ENCODE measurements at regions not wholly inside any gene's neighbourhood (a gene's known extent, or its start where the extent isn't known, plus 50 kb on each side); places are given as distances from the start of the nearest gene placed in this dataset.

- no peak for DNase-seq (ENCODE audit: low spot score)
Measured at GRCh38 chr12:115355301-115355700, 671.3 kb upstream of the TBX3 start.

DNA sequence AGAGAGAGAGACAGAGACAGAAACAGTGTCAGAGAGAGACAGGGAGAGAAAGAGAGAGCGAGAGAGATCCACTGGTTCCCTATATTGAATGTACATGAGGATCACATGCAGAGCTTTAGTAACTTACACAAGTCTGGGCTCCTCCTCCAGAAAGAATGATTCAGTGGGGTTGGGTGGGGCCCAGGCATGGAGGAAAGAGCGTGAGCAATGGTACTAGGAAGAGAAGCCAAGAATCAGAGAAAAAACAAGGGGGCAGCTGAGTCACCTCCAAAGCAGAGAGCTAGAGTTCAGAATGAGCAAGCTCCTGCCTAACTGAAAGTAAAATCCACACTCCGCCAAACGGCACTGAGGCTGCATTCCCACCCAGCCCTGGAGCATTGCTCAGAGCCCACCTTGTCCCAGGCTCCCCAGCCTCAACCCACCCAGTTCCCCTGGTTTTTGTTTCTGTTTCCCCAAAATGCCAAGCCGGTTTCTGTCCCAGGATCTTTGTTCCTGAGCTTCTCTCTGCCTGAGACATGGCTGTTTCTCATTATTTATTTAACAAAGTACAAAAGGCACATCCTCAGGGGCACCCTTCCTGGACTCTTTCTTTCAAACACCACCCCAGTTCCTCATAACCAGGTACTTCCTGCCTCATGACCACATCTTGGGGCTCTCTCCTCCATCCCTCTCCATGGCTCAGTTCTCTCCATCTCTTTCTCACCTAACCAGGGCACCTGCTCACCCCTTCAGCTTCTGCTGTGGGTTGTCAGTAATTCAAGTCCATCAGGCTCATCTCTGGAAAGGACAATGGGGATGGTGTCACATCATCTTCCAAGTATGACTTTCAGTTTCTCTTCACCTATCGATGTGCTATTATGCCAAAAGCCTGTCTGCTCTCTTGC, 670.3 kb upstream of the TBX3 start:
- DNase-seq (ENCODE audit: low spot score), result peak; percentile 33

GRCh38 chr12:115353467-115353866, 669.5 kb upstream of the TBX3 start:
- no peak for DNase-seq (ENCODE audit: low spot score)

GRCh38 chr12:115351514-115352077, 667.6 kb upstream of the TBX3 start:
- no peak for DNase-seq (ENCODE audit: low spot score)

DNA sequence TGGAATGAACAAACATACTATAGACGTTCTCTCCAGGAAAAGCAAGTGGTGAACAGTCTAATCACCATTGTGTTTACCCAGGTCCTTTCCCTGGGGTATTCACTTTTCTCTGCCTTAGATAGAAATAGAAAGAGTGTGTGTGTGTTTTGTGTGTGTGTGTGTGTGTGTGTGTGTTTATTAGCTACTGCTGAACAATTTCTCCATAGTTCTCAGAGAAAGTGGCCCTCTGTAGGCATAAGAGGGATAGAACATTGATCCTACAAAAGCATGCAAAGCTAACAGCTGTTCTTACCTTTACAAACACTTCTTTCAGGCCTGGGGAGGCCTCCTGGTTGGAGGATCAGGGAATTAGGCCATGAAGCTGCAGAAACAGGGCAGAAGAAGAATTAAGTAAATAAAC, 665.7 kb upstream of the TBX3 start:
- DNase-seq (ENCODE audit: low spot score), result no peak

DNA sequence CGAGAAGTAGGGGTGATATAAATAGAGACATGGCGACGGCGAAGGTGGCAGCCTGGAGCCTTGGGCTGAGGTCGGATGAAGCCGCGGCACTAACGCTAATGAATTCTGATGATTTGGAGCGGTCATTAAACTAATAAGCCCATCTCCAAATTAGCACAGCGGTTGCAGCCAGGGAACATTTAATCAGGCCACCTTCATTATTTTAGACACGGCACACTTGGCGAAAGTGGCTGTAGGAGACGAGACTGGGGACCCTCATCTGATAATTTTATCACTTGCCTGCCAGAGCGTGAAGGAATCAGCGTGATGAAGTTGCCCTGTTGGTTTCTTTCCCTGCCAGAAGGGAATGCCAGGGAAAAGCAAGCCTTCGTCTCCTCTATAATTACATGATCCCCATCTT, 664.3 kb upstream of the TBX3 start:
- DNase-seq (ENCODE audit: low spot score), result no peak

DNA sequence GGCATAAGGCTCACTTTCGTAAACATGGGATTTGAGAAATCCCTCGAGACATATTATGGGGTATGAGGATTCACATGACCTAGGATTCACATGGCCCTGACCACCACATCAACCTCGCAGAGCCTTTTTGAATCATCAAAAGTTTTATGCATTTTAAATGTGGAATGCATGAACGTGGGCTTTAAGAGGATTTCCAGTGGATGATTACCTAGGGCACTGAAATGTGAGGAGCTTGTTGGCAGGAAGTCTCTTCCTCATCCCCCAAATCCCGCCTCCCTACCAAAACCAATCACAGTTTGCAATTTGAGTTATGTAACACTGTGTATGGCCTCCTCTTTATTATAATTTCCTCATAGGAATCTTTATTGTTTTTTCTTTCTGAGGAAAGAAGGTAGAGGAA, 659.6 kb upstream of the TBX3 start:
- DNase-seq (ENCODE audit: low spot score), result no peak

GRCh38 chr12:115343008-115343407, 659.0 kb upstream of the TBX3 start:
- no peak for DNase-seq (ENCODE audit: low spot score)

DNA sequence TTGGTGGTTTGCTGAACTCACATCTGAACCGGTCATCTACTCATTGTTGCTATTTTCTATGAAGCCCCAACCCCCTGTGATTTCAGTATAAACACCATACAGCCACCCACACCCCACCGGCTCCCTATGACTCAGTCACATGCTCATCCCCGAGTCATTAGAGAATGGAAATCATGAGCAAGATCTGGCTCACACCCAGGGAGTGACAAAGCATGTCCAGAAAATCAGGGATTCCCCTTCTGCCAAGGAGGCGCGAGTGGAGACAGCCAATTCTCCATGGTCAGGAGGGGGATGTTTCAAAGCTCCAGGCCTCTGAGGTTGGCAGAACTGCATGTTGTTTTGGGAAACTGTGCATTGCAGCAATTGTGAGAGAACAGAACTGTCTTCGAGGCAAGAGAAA, 657.5 kb upstream of the TBX3 start:
- peak; percentile 96 for DNase-seq (ENCODE audit: low spot score)

DNA sequence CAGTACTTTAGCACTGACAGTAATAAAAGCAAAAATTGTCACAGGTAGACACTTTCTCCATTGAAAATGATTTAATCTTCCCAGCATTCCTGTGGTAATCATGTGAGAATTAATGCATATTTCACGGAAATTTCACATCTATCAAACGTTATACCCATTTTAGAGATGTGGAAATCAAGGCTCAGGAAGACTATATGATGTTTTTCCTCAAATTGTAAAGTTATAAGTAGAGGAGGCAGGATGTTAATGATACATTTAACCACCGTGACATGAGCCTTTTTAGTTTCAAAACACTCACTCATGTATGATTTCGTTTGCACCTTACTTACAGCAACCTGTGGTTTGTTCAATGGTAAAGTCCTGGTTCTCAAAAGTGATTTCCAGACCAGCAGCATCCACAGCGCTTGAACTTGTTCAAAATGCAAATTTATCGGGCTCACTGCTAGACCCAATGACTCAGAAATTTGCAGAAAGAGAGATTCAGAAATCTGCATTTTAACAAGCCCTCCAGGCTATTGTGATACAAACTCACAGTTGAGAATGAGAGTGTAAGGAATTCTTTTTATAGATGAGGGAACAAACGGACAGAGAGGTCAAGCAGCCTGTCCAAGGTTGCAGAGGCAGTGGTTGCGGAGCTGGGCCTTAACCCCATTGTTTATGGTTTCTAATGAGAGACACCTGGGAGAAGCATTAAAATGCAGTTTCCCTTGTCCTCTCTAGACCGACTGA, 654.8 kb upstream of the TBX3 start:
- DNase-seq (ENCODE audit: low spot score), result peak; percentile 36

GRCh38 chr12:115337693-115338543, 653.9 kb upstream of the TBX3 start:
- DNase-seq (ENCODE audit: low spot score), result peak; percentile 79

GRCh38 chr12:115336506-115336905, 652.5 kb upstream of the TBX3 start:
- no peak for DNase-seq (ENCODE audit: low spot score)

DNA sequence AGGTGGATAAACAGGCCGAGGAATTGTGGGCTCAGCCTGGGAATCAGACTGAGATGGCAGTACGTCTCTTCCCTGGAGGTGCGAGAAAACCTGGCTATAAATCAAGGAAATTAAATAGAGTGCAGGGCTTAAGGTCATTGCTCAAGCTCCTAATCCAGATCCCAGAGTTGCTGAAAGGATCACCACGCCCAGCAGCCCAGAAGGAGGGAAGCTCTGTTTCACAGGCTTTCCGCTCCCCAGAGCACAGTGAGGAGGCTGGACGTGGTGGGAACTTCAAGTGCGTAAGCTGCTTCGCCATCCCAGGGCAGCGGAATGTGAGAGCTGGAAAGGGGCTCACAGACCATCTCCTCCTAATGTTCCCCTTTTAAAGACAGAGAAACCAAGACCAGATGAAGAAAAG, 651.6 kb upstream of the TBX3 start:
- DNase-seq (ENCODE audit: low spot score), result no peak

DNA sequence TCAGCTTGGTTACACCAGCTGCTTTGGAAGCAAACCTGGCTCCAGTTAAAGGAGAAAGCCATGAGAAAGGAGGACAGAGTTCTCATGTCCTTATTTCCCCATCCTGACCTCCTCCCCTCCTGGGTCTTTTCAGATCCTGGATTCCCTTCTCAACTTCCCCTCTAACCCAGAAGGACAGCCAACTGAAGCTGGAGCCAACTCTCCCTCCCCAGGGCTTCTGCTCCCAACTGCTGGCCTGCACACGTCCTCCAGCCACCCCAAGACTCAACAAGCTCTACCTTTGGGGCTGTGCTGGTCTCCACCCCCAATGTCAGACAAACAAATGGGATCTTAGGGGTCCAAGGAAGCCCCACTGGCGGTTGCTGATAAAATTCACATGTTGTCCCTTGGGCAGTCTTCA, 651.1 kb upstream of the TBX3 start:
- DNase-seq (ENCODE audit: low spot score), result no peak

GRCh38 chr12:115332945-115333344, 649.0 kb upstream of the TBX3 start:
- DNase-seq (ENCODE audit: low spot score), result no peak

GRCh38 chr12:115325858-115326257, 641.9 kb upstream of the TBX3 start:
- no peak for DNase-seq (ENCODE audit: low spot score)

GRCh38 chr12:115324949-115325593, 641.1 kb upstream of the TBX3 start:
- no peak for DNase-seq (ENCODE audit: low spot score)

GRCh38 chr12:115323223-115323905, 639.4 kb upstream of the TBX3 start:
- DNase-seq (ENCODE audit: low spot score), result no peak

- DNase-seq (ENCODE audit: low spot score), result peak; percentile 20
Measured at GRCh38 chr12:115322275-115322674, 638.3 kb upstream of the TBX3 start.

DNA sequence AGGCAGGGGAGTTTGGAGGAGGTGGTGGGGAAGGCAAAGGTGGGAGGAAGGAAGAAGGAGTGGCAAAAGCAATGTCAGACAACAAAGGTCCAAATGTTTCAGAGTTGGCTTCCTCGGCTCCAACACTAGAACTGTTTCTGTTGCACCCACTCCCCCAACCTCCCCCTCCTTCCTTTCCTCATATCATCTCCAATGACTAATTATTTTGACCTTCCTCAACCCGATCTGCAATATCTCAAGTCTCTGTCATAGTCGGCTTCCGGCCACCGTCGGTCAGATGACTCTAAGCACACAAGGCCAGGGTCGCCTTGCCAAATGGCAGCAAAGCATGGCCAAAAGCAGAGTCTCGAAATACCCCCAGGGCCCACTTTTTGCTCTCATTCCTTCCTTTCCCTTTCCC, 637.0 kb upstream of the TBX3 start:
- peak; percentile 83 for DNase-seq (ENCODE audit: low spot score)

- peak; percentile 91 for DNase-seq (ENCODE audit: low spot score)
Measured at GRCh38 chr12:115320451-115320850, 636.5 kb upstream of the TBX3 start.
